ENCODE measurements at regions not wholly inside any gene's neighbourhood (a gene's known extent, or its start where the extent isn't known, plus 50 kb on each side); places are given as distances from the start of the nearest gene placed in this dataset.

DNA sequence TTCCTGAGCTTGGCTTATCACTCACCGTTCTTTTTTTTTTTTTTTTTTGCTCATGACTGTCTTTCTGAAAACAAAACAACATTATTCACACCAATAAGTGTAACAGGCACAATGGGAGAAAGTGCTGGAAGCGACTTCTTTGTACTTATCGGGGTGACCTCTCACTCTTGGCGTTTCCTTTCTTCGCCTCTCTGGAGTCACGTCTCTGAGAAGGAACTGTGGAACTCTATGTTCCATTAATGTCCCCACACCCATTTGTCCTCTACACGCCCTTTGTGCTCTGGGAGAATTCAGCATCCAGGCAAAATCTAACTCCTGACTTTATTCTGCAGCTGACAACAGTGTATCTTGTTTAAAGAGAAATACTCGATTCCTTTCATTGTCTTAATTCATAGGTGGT, 70.8 kb upstream of the FAM204A start:
- no peak overlapping the region for H3K4me3 ChIP-seq (ENCODE audit: low read depth, low read length)
- TF ChIP-seq, protein P1, sequence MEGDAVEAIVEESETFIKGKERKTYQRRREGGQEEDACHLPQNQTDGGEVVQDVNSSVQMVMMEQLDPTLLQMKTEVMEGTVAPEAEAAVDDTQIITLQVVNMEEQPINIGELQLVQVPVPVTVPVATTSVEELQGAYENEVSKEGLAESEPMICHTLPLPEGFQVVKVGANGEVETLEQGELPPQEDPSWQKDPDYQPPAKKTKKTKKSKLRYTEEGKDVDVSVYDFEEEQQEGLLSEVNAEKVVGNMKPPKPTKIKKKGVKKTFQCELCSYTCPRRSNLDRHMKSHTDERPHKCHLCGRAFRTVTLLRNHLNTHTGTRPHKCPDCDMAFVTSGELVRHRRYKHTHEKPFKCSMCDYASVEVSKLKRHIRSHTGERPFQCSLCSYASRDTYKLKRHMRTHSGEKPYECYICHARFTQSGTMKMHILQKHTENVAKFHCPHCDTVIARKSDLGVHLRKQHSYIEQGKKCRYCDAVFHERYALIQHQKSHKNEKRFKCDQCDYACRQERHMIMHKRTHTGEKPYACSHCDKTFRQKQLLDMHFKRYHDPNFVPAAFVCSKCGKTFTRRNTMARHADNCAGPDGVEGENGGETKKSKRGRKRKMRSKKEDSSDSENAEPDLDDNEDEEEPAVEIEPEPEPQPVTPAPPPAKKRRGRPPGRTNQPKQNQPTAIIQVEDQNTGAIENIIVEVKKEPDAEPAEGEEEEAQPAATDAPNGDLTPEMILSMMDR (IDR thresholded peaks at IDR 0.05; ENCODE audit: insufficient read depth, low read depth, low read length) = no peak
- DNase-seq (ENCODE audit: low read depth) = no peak

DNA sequence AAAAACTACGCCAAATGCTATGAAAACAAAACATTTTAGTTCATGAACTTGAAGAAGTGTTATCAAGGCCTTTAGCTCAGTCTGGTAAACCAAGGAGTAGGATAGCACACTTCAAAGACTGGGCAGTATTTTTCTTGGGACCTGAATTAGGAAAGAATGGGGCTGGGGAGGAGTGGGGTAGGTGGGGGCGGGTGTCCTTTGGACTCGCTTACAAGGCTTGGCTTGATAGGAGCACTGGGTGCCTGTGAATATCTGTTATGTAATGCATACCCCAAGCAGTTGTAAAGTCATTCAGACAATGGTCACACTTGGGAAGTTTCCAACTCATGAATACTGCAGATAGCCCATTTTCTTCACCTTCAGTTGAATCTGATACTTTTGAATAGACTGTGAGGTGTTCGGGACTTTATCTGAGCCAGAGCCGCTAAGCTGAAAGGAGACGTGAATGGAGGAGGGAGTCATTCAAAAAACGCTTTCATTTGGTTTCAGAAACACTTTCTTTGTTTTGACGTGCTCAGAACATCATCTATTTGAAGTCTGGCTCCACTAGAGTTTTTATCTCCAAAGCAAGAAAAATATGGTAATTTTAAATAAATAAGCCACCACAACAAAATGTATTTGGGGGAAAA, 70.1 kb upstream of the FAM204A start:
- DNase-seq (ENCODE audit: low read depth) = no peak
- TF ChIP-seq, protein P1 (IDR thresholded peaks at IDR 0.05; ENCODE audit: insufficient read depth, low read depth, low read length) = no peak
- no peak overlapping the region for H3K4me3 ChIP-seq (ENCODE audit: low read depth, low read length)

DNA sequence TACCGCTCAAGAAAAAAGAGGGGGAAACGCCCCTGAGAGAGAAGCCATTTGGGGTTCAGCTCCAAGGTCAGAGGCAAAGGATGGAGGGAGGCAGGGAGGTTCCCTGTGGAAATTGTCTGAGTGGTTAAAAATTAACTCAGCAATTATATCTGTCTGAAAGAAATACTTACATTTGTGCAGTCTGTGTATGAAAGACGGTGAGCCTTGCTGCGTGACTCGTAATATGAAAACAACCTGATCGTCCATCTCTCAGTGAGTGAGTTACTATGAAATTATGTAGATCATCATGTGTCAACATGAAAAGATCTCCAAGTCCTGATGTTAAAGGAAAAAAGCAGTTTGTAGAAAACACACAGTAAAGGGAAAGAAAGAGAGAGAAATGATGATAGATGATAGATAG, 67.2 kb upstream of the FAM204A start:
- DNase-seq (ENCODE audit: low read depth) = no peak
- no peak overlapping the region for H3K4me3 ChIP-seq (ENCODE audit: low read depth, low read length)
- TF ChIP-seq, protein P1 (IDR thresholded peaks at IDR 0.05; ENCODE audit: insufficient read depth, low read depth, low read length) = no peak

DNA sequence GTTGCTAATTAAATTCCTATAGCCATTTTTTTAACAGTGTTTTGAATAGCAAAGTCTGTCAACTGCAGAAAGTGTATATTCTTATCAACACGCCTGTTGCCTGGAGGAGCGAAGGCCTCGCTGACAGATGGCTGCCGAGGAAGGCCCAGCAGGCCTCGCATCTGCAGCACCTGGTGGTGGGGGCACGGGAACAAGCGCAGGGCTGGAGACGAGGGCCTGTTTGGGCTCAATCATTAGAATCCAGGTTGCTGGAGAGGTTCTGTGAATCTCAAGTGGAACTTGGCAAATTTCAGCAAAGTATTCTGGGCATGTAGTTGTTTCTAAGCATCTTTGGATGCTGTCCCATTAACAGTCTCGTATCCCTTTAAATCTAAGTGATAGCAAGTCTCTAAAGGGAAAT, 66.1 kb upstream of the FAM204A start:
- no peak for DNase-seq (ENCODE audit: low read depth)
- TF ChIP-seq, protein P1 (IDR thresholded peaks at IDR 0.05; ENCODE audit: insufficient read depth, low read depth, low read length) = no peak
- no peak overlapping the region for H3K4me3 ChIP-seq (ENCODE audit: low read depth, low read length)

DNA sequence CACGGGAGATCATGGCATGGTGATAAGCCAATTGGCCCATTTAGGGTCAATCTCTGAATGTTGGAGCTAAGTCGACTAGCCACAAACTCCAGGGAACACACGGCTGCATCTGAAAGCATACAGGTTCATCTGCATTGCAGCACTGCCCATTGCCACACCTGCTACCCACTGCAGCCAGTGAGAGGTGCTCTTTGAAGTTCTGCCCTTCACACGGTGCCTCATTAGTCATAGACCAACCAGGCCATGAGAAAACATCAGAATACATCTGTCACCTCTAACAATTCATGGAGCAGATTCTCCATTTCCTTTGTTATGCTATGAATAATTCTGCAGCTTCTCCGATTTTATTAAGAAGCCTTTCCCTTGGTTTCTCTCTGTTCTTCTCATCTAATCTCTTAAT, 65.7 kb upstream of the FAM204A start:
- no peak overlapping the region for H3K4me3 ChIP-seq (ENCODE audit: low read depth, low read length)
- DNase-seq (ENCODE audit: low read depth) = no peak
- TF ChIP-seq, protein P1 (IDR thresholded peaks at IDR 0.05; ENCODE audit: insufficient read depth, low read depth, low read length) = no peak

DNA sequence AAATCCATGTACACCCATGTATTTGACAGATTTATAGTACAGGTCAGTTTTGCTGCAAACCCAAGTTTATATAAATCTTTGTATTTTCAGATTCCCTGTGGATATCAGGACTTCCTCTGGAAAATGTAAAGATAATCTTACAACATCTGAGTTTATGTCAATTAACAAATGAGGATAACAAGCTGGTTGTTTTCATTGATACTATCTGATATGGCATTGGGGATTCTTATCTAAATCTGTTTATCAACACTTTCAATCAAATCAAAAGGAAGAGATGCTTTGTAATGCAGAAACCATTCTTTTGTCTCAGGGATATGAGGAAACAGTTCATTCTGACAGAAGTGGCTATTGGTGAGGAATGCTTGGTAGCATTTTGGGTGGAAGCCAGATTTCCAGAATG, 64.9 kb upstream of the FAM204A start:
- TF ChIP-seq, protein P1 (IDR thresholded peaks at IDR 0.05; ENCODE audit: insufficient read depth, low read depth, low read length) = no peak
- DNase-seq (ENCODE audit: low read depth) = no peak
- no peak overlapping the region for H3K4me3 ChIP-seq (ENCODE audit: low read depth, low read length)

DNA sequence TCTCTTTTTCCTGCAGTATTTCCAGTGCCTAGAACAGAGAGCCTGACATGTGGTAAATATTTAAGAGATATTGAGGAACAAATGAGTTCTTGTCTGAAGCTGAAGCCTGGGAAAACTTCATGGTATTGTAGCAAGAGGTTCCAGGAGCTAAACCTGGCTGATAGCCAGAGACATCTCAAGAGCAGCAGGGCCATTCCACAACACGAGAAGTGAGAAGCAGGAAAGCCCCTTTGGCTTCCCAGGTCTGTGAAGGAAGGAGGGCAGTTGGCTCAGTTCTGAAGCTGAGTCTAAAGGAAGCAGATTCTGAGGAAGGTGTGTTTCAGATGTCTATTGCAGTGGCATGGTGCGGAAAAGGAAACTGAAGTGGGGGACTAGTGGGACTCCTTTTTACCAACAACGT, 63.8 kb upstream of the FAM204A start:
- TF ChIP-seq, protein P1 (IDR thresholded peaks at IDR 0.05; ENCODE audit: insufficient read depth, low read depth, low read length) = no peak
- no peak for DNase-seq (ENCODE audit: low read depth)
- no peak overlapping the region for H3K4me3 ChIP-seq (ENCODE audit: low read depth, low read length)
